Activated naive CD4-positive, alpha-beta T cell treated with anti-CD3 and anti-CD28 coated beads, Interleukin-2, amount 10 ng/mL, durations not matched to agents 7 days and 5 days (primary cell): ENCODE measurements at regions not wholly inside any gene's neighbourhood (a gene's known extent, or its start where the extent isn't known, plus 50 kb on each side); places are given as distances from the start of the nearest gene placed in this dataset.

Experiments
- CTCF ChIA-PET: fragments of 350-600 bp; sonication (Branson Sonifier 250); formaldehyde crosslinking; loops from one replicate; lab custom pipeline; 2021; ENCODE audit warnings: antibody characterized with exemption; lab: Charles Lee
- DNase-seq: peaks from one replicate; pipeline ENCODE4 v3.0.0-alpha.2; 2020
- H3K27ac Mint-ChIP-seq: one replicate; pipeline ENCODE4 v1.8.0; 2021; ENCODE audit warnings: mild to moderate bottlenecking, moderate library complexity, mixed read lengths
- H3K27me3 Mint-ChIP-seq: one replicate; pipeline ENCODE4 v1.8.0; 2021; ENCODE audit warnings: mild to moderate bottlenecking, mixed read lengths
- H3K36me3 Mint-ChIP-seq: one replicate; pipeline ENCODE4 v1.8.0; 2021; ENCODE audit warnings: mixed read lengths
- H3K4me1 Mint-ChIP-seq: one replicate; pipeline ENCODE4 v1.8.0; 2021; ENCODE audit warnings: mixed read lengths
- H3K4me3 Mint-ChIP-seq: one replicate; pipeline ENCODE4 v1.8.0; 2021; ENCODE audit warnings: mild to moderate bottlenecking, moderate library complexity, mixed read lengths
- H3K9me3 Mint-ChIP-seq: one replicate; pipeline ENCODE4 v1.8.0; 2021; ENCODE audit warnings: mixed read lengths

GRCh38 chr6:27624694-27625262 lies 151.9 kb upstream of the ZNF184 start:
- Mint-ChIP-seq H3K27me3 (peaks cover 38% of the 10 kb centered on the region), H3K4me3 (no peak overlapping the region), H3K9me3 (no peaks in the 10 kb centered on the region), H3K27ac (no peak overlapping the region), H3K4me1 (no peaks in the 10 kb centered on the region), H3K36me3 (no peaks in the 10 kb centered on the region)
- no peak for DNase-seq
- CTCF ChIA-PET, result no interaction called here

- no peak for DNase-seq
- H3K36me3 Mint-ChIP-seq, result no peaks in the 10 kb centered on the region
- no peak overlapping the region for H3K4me3 Mint-ChIP-seq
- peaks cover 34% of the 10 kb centered on the region for H3K27me3 Mint-ChIP-seq
- H3K4me1 Mint-ChIP-seq, result peaks cover 2% of the 10 kb centered on the region
- H3K9me3 Mint-ChIP-seq, result no peaks in the 10 kb centered on the region
- CTCF ChIA-PET, result no interaction called here
- no peak overlapping the region for H3K27ac Mint-ChIP-seq
Measured at GRCh38 chr6:27623103-27623502, 150.2 kb upstream of the ZNF184 start.

- DNase-seq, result no peak
- no peaks in the 10 kb centered on the region for H3K9me3 Mint-ChIP-seq
- H3K36me3 Mint-ChIP-seq, result no peaks in the 10 kb centered on the region
- CTCF ChIA-PET, result interaction anchor here (2.1 kb wide), 1 partner anchor 41 kb away, joined by 6 read pairs; no protein-coding TSS in a partner anchor
- H3K4me1 Mint-ChIP-seq, result peaks cover 17% of the 10 kb centered on the region
- peaks cover 51% of the 10 kb centered on the region for H3K27me3 Mint-ChIP-seq
- H3K27ac Mint-ChIP-seq, result no peak overlapping the region
- no peak overlapping the region for H3K4me3 Mint-ChIP-seq
Measured at GRCh38 chr6:27619436-27619835, 146.5 kb upstream of the ZNF184 start.

GRCh38 chr6:27617700-27618689 lies 145.1 kb upstream of the ZNF184 start:
- Mint-ChIP-seq H3K27me3 (peaks cover 57% of the 10 kb centered on the region), H3K4me1 (peaks cover 17% of the 10 kb centered on the region), H3K27ac (no peak overlapping the region), H3K36me3 (no peaks in the 10 kb centered on the region), H3K4me3 (peak overlapping the region; percentile 24), H3K9me3 (no peaks in the 10 kb centered on the region)
- CTCF ChIA-PET, result interaction anchor here (1.3 to 2.1 kb wide), 2 partner anchors 9 to 42 kb away, joined by 6 read pairs; no protein-coding TSS in a partner anchor
- DNase-seq, result no peak

- H3K4me3 Mint-ChIP-seq, result peak overlapping the region; percentile 24
- CTCF ChIA-PET, result interaction anchor here (1.3 kb wide), 1 partner anchor 8 kb away, joined by 6 read pairs; no protein-coding TSS in a partner anchor
- H3K4me1 Mint-ChIP-seq, result peaks cover 17% of the 10 kb centered on the region
Measured at GRCh38 chr6:27617046-27617687, 144.3 kb upstream of the ZNF184 start.

GRCh38 chr6:27616328-27617045 lies 143.6 kb upstream of the ZNF184 start:
- Mint-ChIP-seq H3K27me3 (peaks cover 47% of the 10 kb centered on the region), H3K36me3 (no peaks in the 10 kb centered on the region), H3K27ac (no peak overlapping the region), H3K4me1 (peaks cover 17% of the 10 kb centered on the region), H3K9me3 (no peaks in the 10 kb centered on the region), H3K4me3 (no peak overlapping the region)
- no peak for DNase-seq
- CTCF ChIA-PET, result interaction anchor here (1.3 kb wide), 1 partner anchor 8 kb away, joined by 6 read pairs; no protein-coding TSS in a partner anchor

More at GRCh38 chr6:27617046-27617687, 144.3 kb upstream of the ZNF184 start:
- no peak overlapping the region for H3K27ac Mint-ChIP-seq
- DNase-seq, result no peak
- peaks cover 49% of the 10 kb centered on the region for H3K27me3 Mint-ChIP-seq
- no peaks in the 10 kb centered on the region for H3K36me3 Mint-ChIP-seq
- H3K9me3 Mint-ChIP-seq, result no peaks in the 10 kb centered on the region

- no peak overlapping the region for H3K27ac Mint-ChIP-seq
- no peak overlapping the region for H3K4me3 Mint-ChIP-seq
- CTCF ChIA-PET, result interaction anchor here (1.2 kb wide), 1 partner anchor 9 kb away, joined by 3 read pairs; no protein-coding TSS in a partner anchor
Measured at GRCh38 chr6:27611451-27611850, 138.5 kb upstream of the ZNF184 start.

GRCh38 chr6:27608916-27609883 lies 136.3 kb upstream of the ZNF184 start:
- CTCF ChIA-PET, result interaction anchor here (0.8 to 2.2 kb wide), 11 partner anchors 8 to 445 kb away, joined by 3 to 18 read pairs (median 4); partner anchors contain the start of gene POM121L2
- H3K9me3 Mint-ChIP-seq, result no peaks in the 10 kb centered on the region
- peaks cover 1% of the 10 kb centered on the region for H3K36me3 Mint-ChIP-seq
- no peak overlapping the region for H3K4me3 Mint-ChIP-seq
- peak; percentile 30 for DNase-seq
- peaks cover 58% of the 10 kb centered on the region for H3K27me3 Mint-ChIP-seq
- no peak overlapping the region for H3K27ac Mint-ChIP-seq
- H3K4me1 Mint-ChIP-seq, result peaks cover 14% of the 10 kb centered on the region

More at GRCh38 chr6:27611451-27611850, 138.5 kb upstream of the ZNF184 start:
- no peaks in the 10 kb centered on the region for H3K4me1 Mint-ChIP-seq
- peaks cover 45% of the 10 kb centered on the region for H3K27me3 Mint-ChIP-seq
- H3K36me3 Mint-ChIP-seq, result no peaks in the 10 kb centered on the region
- H3K9me3 Mint-ChIP-seq, result no peaks in the 10 kb centered on the region
- DNase-seq, result no peak

GRCh38 chr6:27605401-27606342 lies 132.8 kb upstream of the ZNF184 start:
- DNase-seq, result no peak
- Mint-ChIP-seq H3K4me3 (no peak overlapping the region), H3K36me3 (peaks cover 1% of the 10 kb centered on the region), H3K27me3 (peaks cover 76% of the 10 kb centered on the region), H3K27ac (peak overlapping the region; percentile 64), H3K9me3 (peaks cover 5% of the 10 kb centered on the region), H3K4me1 (peaks cover 24% of the 10 kb centered on the region)
- CTCF ChIA-PET, result interaction anchor here (0.7 kb wide), 1 partner anchor 29 kb away, joined by 3 read pairs; no protein-coding TSS in a partner anchor

GRCh38 chr6:27604986-27605385 lies 132.1 kb upstream of the ZNF184 start:
- no peak overlapping the region for H3K27ac Mint-ChIP-seq
- peaks cover 24% of the 10 kb centered on the region for H3K4me1 Mint-ChIP-seq
- peak overlapping the region; percentile 20 for H3K4me3 Mint-ChIP-seq
- CTCF ChIA-PET, result no interaction called here
- no peak for DNase-seq
- peaks cover 5% of the 10 kb centered on the region for H3K9me3 Mint-ChIP-seq
- peaks cover 1% of the 10 kb centered on the region for H3K36me3 Mint-ChIP-seq
- H3K27me3 Mint-ChIP-seq, result peaks cover 71% of the 10 kb centered on the region

GRCh38 chr6:27601668-27602254 lies 128.9 kb upstream of the ZNF184 start:
- no peak overlapping the region for H3K27ac Mint-ChIP-seq
- CTCF ChIA-PET, result no interaction called here
- H3K9me3 Mint-ChIP-seq, result peaks cover 5% of the 10 kb centered on the region
- peak overlapping the region; percentile 31 for H3K4me3 Mint-ChIP-seq
- H3K4me1 Mint-ChIP-seq, result peaks cover 24% of the 10 kb centered on the region
- peaks cover 1% of the 10 kb centered on the region for H3K36me3 Mint-ChIP-seq
- no peak for DNase-seq
- H3K27me3 Mint-ChIP-seq, result peaks cover 69% of the 10 kb centered on the region
